SK-N-SH (cell line): ENCODE measurements at regions not wholly inside any gene's neighbourhood (a gene's known extent, or its start where the extent isn't known, plus 50 kb on each side); places are given as distances from the start of the nearest gene placed in this dataset.

Source experiments
- CTCF ChIA-PET: fragments of 300-600, 350-600 bp; formaldehyde crosslinking; extraction: SDS; loops from one replicate; lab custom pipeline; 2021; lab: Yijun Ruan, JAX
- POLR2A ChIA-PET: fragments of 350-600 bp; sonication (Branson Sonifier 250); formaldehyde crosslinking; extraction: SDS; loops from one replicate; lab custom pipeline; 2020; ENCODE audit warnings: antibody characterized with exemption, inconsistent platforms; lab: Yijun Ruan, JAX
- DNase-seq: peaks from one replicate; pipeline ENCODE4 v3.0.0; 2012
- H2AFZ ChIP-seq: fragments of 200-600 bp; sonication (generic); 2 replicates; pipeline ENCODE4 v1.8.1; 2016; ENCODE audit warnings: antibody characterized with exemption, mild to moderate bottlenecking, low read depth
- H3F3A ChIP-seq: fragments of 200-600 bp; sonication (generic); replicated peaks from 2 replicates; pipeline ENCODE3; 2016; ENCODE audit warnings: antibody characterized with exemption, mild to moderate bottlenecking; ENCODE audit not compliant: insufficient read depth
- H3K27ac ChIP-seq, 2 experiments: fragments of 200-500 bp in 1 of 2; fragments of 200-600 bp in 1 of 2; sonication (Bioruptor generic) in 1 of 2; sonication (generic), shearing (Covaris generic) in 1 of 2; 2 replicates each; pipeline versions ENCODE4 v1.5.1 to v1.6.1; 2014 to 2016; ENCODE audit warnings: low read depth in 2 of 2, inconsistent platforms in 1 of 2, low read length in 1 of 2, mild to moderate bottlenecking in 1 of 2, mixed read lengths in 1 of 2
- H3K27me3 ChIP-seq: fragments of 200-600 bp; sonication (generic), shearing (Covaris generic); 2 replicates; pipeline ENCODE4 v1.6.1; 2016; ENCODE audit warnings: mixed run types; ENCODE audit not compliant: insufficient read depth
- H3K36me3 ChIP-seq, 2 experiments: fragments of 200-500 bp in 1 of 2; fragments of 200-600 bp in 1 of 2; sonication (Bioruptor generic) in 1 of 2; sonication (generic) in 1 of 2; replicated peaks in 1 of 2; 2 replicates each; pipeline versions ENCODE3 to v1.5.1; 2014 to 2016; ENCODE audit warnings: low read length in 1 of 2, mild to moderate bottlenecking in 1 of 2; ENCODE audit not compliant: insufficient read depth in 2 of 2, control insufficient read depth in 1 of 2
- H3K4me1 ChIP-seq, 2 experiments: fragments of 200-500 bp in 1 of 2; fragments of 200-600 bp in 1 of 2; sonication (Bioruptor generic) in 1 of 2; sonication (generic), shearing (Covaris generic) in 1 of 2; 2 replicates each; pipeline versions ENCODE4 v1.5.1 to v1.6.1; 2014 to 2016; ENCODE audit warnings: low read depth in 1 of 2, low read length in 1 of 2, mixed run types in 1 of 2; ENCODE audit not compliant: insufficient read depth in 2 of 2, control insufficient read depth in 1 of 2
- H3K4me2 ChIP-seq: fragments of 200-600 bp; sonication (generic), shearing (Covaris generic); 2 replicates; pipeline ENCODE4 v1.6.1; 2017; ENCODE audit warnings: mixed run types
- H3K4me3 ChIP-seq, 2 experiments: fragments of 200-500 bp in 1 of 2; fragments of 200-600 bp in 1 of 2; sonication (Bioruptor generic) in 1 of 2; sonication (generic), shearing (Covaris generic) in 1 of 2; 2 replicates each; pipeline versions ENCODE4 v1.5.1 to v1.8.1; 2014 to 2016; ENCODE audit warnings: low read depth in 2 of 2, inconsistent platforms in 1 of 2, low read length in 1 of 2, mild to moderate bottlenecking in 1 of 2, mixed read lengths in 1 of 2, moderate library complexity in 1 of 2
- H3K79me2 ChIP-seq: fragments of 200-600 bp; sonication (generic); 2 replicates; pipeline ENCODE4 v1.8.1; 2017; ENCODE audit warnings: mild to moderate bottlenecking; ENCODE audit not compliant: insufficient read depth
- H3K9ac ChIP-seq: fragments of 200-600 bp; sonication (generic); 2 replicates; pipeline ENCODE4 v1.6.1; 2017; ENCODE audit warnings: mixed run types
- H3K9me2 ChIP-seq: fragments of 200-600 bp; sonication (generic); 2 replicates; pipeline ENCODE4 v1.6.1; 2017; ENCODE audit warnings: mixed run types
- H3K9me3 ChIP-seq: fragments of 200-600 bp; sonication (generic); 2 replicates; pipeline ENCODE4 v1.6.1; 2017; ENCODE audit warnings: mixed run types, mild to moderate bottlenecking, moderate library complexity
- H4K20me1 ChIP-seq: fragments of 200-600 bp; sonication (generic); 2 replicates; pipeline ENCODE4 v1.6.1; 2017; ENCODE audit warnings: mild to moderate bottlenecking, mixed run types; ENCODE audit not compliant: insufficient read depth
- CHD2 ChIP-seq: fragments of 150-350 bp; IDR thresholded peaks from 2 replicates; pipeline ENCODE4 v1.6.1; 2018; ENCODE audit warnings: low read length; ENCODE audit not compliant: partially characterized antibody
- ELF1 ChIP-seq: IDR thresholded peaks from 2 replicates; pipeline ENCODE4 v1.4.0; 2012
- EP300 ChIP-seq, 2 experiments: IDR thresholded peaks; 2 replicates each; pipeline versions ENCODE4 v1.4.0 to v1.6.1; 2012; ENCODE audit warnings: borderline replicate concordance in 1 of 2, low read depth in 1 of 2, low read length in 1 of 2
- MAX ChIP-seq: IDR thresholded peaks from 2 replicates; pipeline ENCODE4 v1.4.0; 2012; ENCODE audit warnings: low read depth
- MXI1 ChIP-seq: IDR thresholded peaks from 2 replicates; pipeline ENCODE4 v1.6.1; 2012; ENCODE audit warnings: mild to moderate bottlenecking, low read depth, low read length, improper control_type of control experiment
- RAD21 ChIP-seq: IDR thresholded peaks from 2 replicates; pipeline ENCODE4 v1.6.1; 2012; ENCODE audit warnings: mild to moderate bottlenecking, low read length
- RXRA ChIP-seq: IDR thresholded peaks from 2 replicates; pipeline ENCODE4 v1.4.0; 2012; ENCODE audit warnings: low read depth, mild to moderate bottlenecking, borderline replicate concordance
- SMC3 ChIP-seq: IDR thresholded peaks from 2 replicates; pipeline ENCODE4 v1.6.1; 2012; ENCODE audit warnings: low read depth, low read length, improper control_type of control experiment
- TEAD4 ChIP-seq: IDR thresholded peaks from 2 replicates; pipeline ENCODE4 v1.4.0; 2012; ENCODE audit warnings: mild to moderate bottlenecking, borderline replicate concordance; ENCODE audit not compliant: insufficient read depth
- WGBS: methylation state at CpG from one replicate; pipeline ENCODE4 v1.1.6; 2017; ENCODE audit warnings: low lambda C conversion rate; 5-methylcytosine and 5-hydroxymethylcytosine counted together
- TF ChIP-seq, protein P1 (sequence below): fragments of 200-600 bp; sonication (generic); IDR thresholded peaks from 2 replicates; pipeline ENCODE4 v1.6.1; 2017; ENCODE audit warnings: antibody characterized with exemption, mild to moderate bottlenecking, moderate library complexity
- TF ChIP-seq, protein P2 (sequence below): IDR thresholded peaks from 2 replicates; pipeline ENCODE4 v1.4.0; 2012; ENCODE audit warnings: low read depth, borderline replicate concordance

DNA sequence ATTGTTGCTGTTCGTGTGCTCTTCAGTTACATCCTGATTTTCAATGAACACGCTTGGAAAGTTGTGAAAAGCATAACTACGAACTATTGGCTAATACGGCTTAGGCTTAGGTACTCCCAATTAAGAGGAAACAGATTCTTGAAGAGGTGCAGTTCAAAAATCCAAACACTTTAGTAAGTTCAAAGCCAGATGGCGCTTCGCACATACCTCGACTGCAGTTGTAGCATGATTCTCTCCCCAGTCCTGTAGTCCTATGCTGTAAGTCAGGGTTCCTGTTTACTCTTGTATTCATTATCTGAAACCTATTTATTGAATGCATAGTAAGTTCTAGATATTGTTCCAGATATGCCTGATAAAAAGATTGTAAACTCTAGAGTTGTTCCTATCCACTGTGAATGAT is 165.2 kb downstream of the TRIB2 start:
- Histone ChIP-seq H3K9me2 (no peaks in the 10 kb centered on the region), H3K79me2 (no peaks in the 10 kb centered on the region), H2AFZ (no peak overlapping the region), H3K9ac (no peak overlapping the region), H4K20me1 (no peaks in the 10 kb centered on the region), H3F3A (no peaks in the 10 kb centered on the region), H3K4me2 (no peak overlapping the region), H3K4me1 (peaks cover 3 to 13% of the 10 kb centered on the region in 2 experiments; a peak in 3 of 4 replicates), H3K9me3 (no peaks in the 10 kb centered on the region), H3K4me3 (no peak overlapping the region), H3K27me3 (no peaks in the 10 kb centered on the region), H3K27ac (no peak overlapping the region), H3K36me3 (no peaks in the 10 kb centered on the region)
- 76% methylated on average over 7 of the region's 7 CpGs for WGBS
- DNase-seq: no peak
- TF ChIP-seq ELF1: no peak
- TF ChIP-seq, protein P1, sequence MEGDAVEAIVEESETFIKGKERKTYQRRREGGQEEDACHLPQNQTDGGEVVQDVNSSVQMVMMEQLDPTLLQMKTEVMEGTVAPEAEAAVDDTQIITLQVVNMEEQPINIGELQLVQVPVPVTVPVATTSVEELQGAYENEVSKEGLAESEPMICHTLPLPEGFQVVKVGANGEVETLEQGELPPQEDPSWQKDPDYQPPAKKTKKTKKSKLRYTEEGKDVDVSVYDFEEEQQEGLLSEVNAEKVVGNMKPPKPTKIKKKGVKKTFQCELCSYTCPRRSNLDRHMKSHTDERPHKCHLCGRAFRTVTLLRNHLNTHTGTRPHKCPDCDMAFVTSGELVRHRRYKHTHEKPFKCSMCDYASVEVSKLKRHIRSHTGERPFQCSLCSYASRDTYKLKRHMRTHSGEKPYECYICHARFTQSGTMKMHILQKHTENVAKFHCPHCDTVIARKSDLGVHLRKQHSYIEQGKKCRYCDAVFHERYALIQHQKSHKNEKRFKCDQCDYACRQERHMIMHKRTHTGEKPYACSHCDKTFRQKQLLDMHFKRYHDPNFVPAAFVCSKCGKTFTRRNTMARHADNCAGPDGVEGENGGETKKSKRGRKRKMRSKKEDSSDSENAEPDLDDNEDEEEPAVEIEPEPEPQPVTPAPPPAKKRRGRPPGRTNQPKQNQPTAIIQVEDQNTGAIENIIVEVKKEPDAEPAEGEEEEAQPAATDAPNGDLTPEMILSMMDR: peak; percentile 32; the same call in 1 of the 2 replicates
- no peak for TF ChIP-seq MXI1
- no peak for TF ChIP-seq RXRA
- peak; percentile 46 for TF ChIP-seq SMC3
- no peak for TF ChIP-seq CHD2
- TF ChIP-seq RAD21: peak; percentile 59
- ChIA-PET CTCF (interaction anchor here (0.9 to 1.9 kb wide), 5 partner anchors 10 to 125 kb away, joined by 3 to 9 read pairs (median 5); no protein-coding TSS in a partner anchor), POLR2A (no interaction called here)

DNA sequence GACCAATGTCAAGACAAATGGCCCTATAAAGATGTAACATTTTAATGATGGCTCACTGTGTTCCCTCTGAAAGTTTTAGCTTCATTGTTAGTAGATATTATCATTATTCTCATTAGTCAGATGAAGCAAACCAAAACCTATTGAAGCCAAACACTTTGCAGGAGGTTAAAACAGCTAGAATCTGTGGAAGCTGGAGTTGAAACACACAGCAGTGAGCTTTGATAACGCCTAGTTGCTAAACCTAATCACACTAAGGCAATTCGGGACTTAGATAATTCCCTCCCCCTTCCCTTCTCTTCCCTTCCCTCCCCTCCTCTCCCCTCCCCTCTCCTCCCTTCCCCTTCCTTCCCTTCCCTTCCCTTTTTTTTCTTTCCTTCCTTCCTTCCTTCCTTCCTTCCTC is 165.7 kb downstream of the TRIB2 start:
- Histone ChIP-seq H4K20me1 (no peaks in the 10 kb centered on the region), H3K27ac (no peak overlapping the region), H3K9me3 (no peaks in the 10 kb centered on the region), H3K4me2 (no peak overlapping the region), H3K4me3 (no peak overlapping the region), H3K9me2 (no peaks in the 10 kb centered on the region), H3F3A (no peaks in the 10 kb centered on the region), H3K27me3 (no peaks in the 10 kb centered on the region), H3K4me1 (peaks cover 3 to 13% of the 10 kb centered on the region in 2 experiments; a peak in 3 of 4 replicates), H3K79me2 (no peaks in the 10 kb centered on the region), H3K9ac (no peak overlapping the region), H3K36me3 (no peaks in the 10 kb centered on the region), H2AFZ (no peak overlapping the region)
- no peak for DNase-seq
- POLR2A ChIA-PET: no interaction called here
- TF ChIP-seq TEAD4 (no peak), MXI1 (no peak), MAX (no peak), RAD21 (no peak), RXRA (no peak), CHD2 (no peak), ELF1 (no peak), EP300 (IDR thresholded peaks at IDR 0.05; ENCODE audit: borderline replicate concordance in 1 of 2, low read depth in 1 of 2, low read length in 1 of 2) (no peak), SMC3 (no peak)
- TF ChIP-seq, protein P2, sequence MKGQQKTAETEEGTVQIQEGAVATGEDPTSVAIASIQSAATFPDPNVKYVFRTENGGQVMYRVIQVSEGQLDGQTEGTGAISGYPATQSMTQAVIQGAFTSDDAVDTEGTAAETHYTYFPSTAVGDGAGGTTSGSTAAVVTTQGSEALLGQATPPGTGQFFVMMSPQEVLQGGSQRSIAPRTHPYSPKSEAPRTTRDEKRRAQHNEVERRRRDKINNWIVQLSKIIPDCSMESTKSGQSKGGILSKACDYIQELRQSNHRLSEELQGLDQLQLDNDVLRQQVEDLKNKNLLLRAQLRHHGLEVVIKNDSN: no peak
- CTCF ChIA-PET: interaction anchor here (0.9 to 1.9 kb wide), 5 partner anchors 10 to 125 kb away, joined by 3 to 9 read pairs (median 5); no protein-coding TSS in a partner anchor
- WGBS: 81% methylated on average over 2 of the region's 2 CpGs
